Body of pancreas (tissue), 4 donors: ENCODE measurements at regions not wholly inside any gene's neighbourhood (a gene's known extent, or its start where the extent isn't known, plus 50 kb on each side); places are given as distances from the start of the nearest gene placed in this dataset.

Experiments
- ATAC-seq: fragments of 150-250 bp; one replicate; pipeline ENCODE4 v1.9.1; 2016
- DNase-seq, 4 donors: peaks; one replicate each; pipeline ENCODE4 v3.0.0-alpha.2; 2019
- H3K27ac ChIP-seq, 4 donors: fragments of 200-600 bp; sonication (generic); 1 replicate in 3 of 4; 2 replicates in 1 of 4; pipeline versions ENCODE4 v1.5.1 to v1.6.1; 2016 to 2019; ENCODE audit warnings: mild to moderate bottlenecking in 1 of 4, mixed read lengths in 1 of 4, moderate library complexity in 1 of 4
- H3K27me3 ChIP-seq, 2 donors: fragments of 200-600 bp; sonication (generic); one replicate each; pipeline ENCODE4 v1.6.0; 2016; ENCODE audit warnings: mild to moderate bottlenecking in 1 of 2
- H3K36me3 ChIP-seq, 2 donors: fragments of 200-600 bp; sonication (generic); replicated peaks in 1 of 2; 2 replicates each; pipeline ENCODE4 v1.5.1; 2016; ENCODE audit warnings: low read depth in 2 of 2; ENCODE audit not compliant: insufficient read depth in 1 of 2
- H3K4me1 ChIP-seq: fragments of 200-600 bp; sonication (generic); one replicate; pipeline ENCODE4 v1.6.0; 2016
- H3K4me3 ChIP-seq, 2 donors: fragments of 200-600 bp; sonication (generic); 1 replicate in 1 of 2; 2 replicates in 1 of 2; pipeline ENCODE4 v1.5.1; 2016 to 2019
- H3K9me3 ChIP-seq, 3 donors: fragments of 200-600 bp; sonication (generic); 1 replicate in 2 of 3; 2 replicates in 1 of 3; pipeline ENCODE4 v1.5.1; 2016
- CTCF ChIP-seq, 7 experiments: fragments of 450-650 bp in 4 of 7; fragments of 200-600 bp in 3 of 7; sonication (generic) in 3 of 7; IDR thresholded peaks; one replicate each; pipeline ENCODE4 v1.5.1; 2016 to 2019; ENCODE audit warnings: antibody characterized with exemption in 7 of 7
- POLR2A ChIP-seq, 3 donors: fragments of 450-650 bp; IDR thresholded peaks; one replicate each; pipeline ENCODE4 v1.6.1; 2016; ENCODE audit warnings: antibody characterized with exemption in 3 of 3, mild to moderate bottlenecking in 2 of 3
- WGBS, 2 donors: methylation state at CpG; one replicate each; pipeline ENCODE4 v1.1.5; 2017; 5-methylcytosine and 5-hydroxymethylcytosine counted together
- intact Hi-C: fragments of 100-400 bp; cut with DNase I; formaldehyde crosslinking; loops from one replicate; pipeline ENCODE4 v1.15.1; 2023

- Histone ChIP-seq H3K36me3 (no peaks in the 10 kb centered on the region), H3K27me3 (no peaks in the 10 kb centered on the region), H3K4me1 (no peaks in the 10 kb centered on the region), H3K4me3 (no peak overlapping the region), H3K27ac (no peak overlapping the region), H3K9me3 (peaks cover 0 to 6% (median 0%) of the 10 kb centered on the region in 3 donors)
- intact Hi-C loops = no loop called here
- 56 to 58% methylated on average over 9 of the region's 9 CpGs for WGBS, 2 donors
- DNase-seq = no peak
- no peak for ATAC-seq
- TF ChIP-seq POLR2A (IDR thresholded peaks at IDR 0.05) = no peak
Observed at GRCh38 chr12:125289970-125290369, 224.7 kb downstream of the AACS start.

GRCh38 chr12:125292700-125293099 is 227.5 kb downstream of the AACS start:
- DNase-seq (no peak), ATAC-seq (no peak)
- Histone ChIP-seq H3K27me3 (no peaks in the 10 kb centered on the region), H3K36me3 (no peaks in the 10 kb centered on the region), H3K27ac (no peak overlapping the region), H3K4me1 (no peaks in the 10 kb centered on the region), H3K4me3 (no peak overlapping the region), H3K9me3 (peaks cover 0 to 6% (median 0%) of the 10 kb centered on the region in 3 donors)
- WGBS, 2 donors = 71 to 83% methylated on average over 3 of the region's 3 CpGs
- intact Hi-C loops = no loop called here
- no peak for TF ChIP-seq CTCF (IDR thresholded peaks at IDR 0.05)
- no peak for TF ChIP-seq POLR2A (IDR thresholded peaks at IDR 0.05)

GRCh38 chr12:125295550-125295949 is 230.3 kb downstream of the AACS start:
- no peak overlapping the region for H3K27ac ChIP-seq
- H3K4me1 ChIP-seq = no peaks in the 10 kb centered on the region
- no peak for TF ChIP-seq POLR2A (IDR thresholded peaks at IDR 0.05)
- TF ChIP-seq CTCF (IDR thresholded peaks at IDR 0.05) = no peak
- no peak for ATAC-seq
- H3K36me3 ChIP-seq = no peaks in the 10 kb centered on the region
- WGBS, 2 donors = 74 to 76% methylated on average over 5 of the region's 5 CpGs
- no peaks in the 10 kb centered on the region for H3K27me3 ChIP-seq
- intact Hi-C loops = no loop called here
- DNase-seq = no peak
- peaks cover 0 to 6% (median 0%) of the 10 kb centered on the region in 3 donors for H3K9me3 ChIP-seq
- no peak overlapping the region for H3K4me3 ChIP-seq

- TF ChIP-seq POLR2A (IDR thresholded peaks at IDR 0.05) = no peak
- TF ChIP-seq CTCF (IDR thresholded peaks at IDR 0.05) = no peak
- intact Hi-C loops = no loop called here
- no peak for ATAC-seq
- H3K36me3 ChIP-seq = no peaks in the 10 kb centered on the region
- H3K4me3 ChIP-seq = no peak overlapping the region
- H3K27ac ChIP-seq = no peak overlapping the region
- H3K27me3 ChIP-seq = no peaks in the 10 kb centered on the region
- H3K4me1 ChIP-seq = no peaks in the 10 kb centered on the region
- DNase-seq = no peak
- peaks cover 0 to 6% (median 0%) of the 10 kb centered on the region in 3 donors for H3K9me3 ChIP-seq
- WGBS, 2 donors = 25 to 64% methylated on average over 7 to 9 of the region's 9 CpGs
Observed at GRCh38 chr12:125296701-125297100, 231.5 kb downstream of the AACS start.

- TF ChIP-seq CTCF (IDR thresholded peaks at IDR 0.05) = no peak
- TF ChIP-seq POLR2A (IDR thresholded peaks at IDR 0.05) = no peak
- Histone ChIP-seq H3K4me1 (no peaks in the 10 kb centered on the region), H3K27me3 (no peaks in the 10 kb centered on the region), H3K4me3 (no peak overlapping the region), H3K27ac (no peak overlapping the region), H3K36me3 (no peaks in the 10 kb centered on the region), H3K9me3 (no peaks in the 10 kb centered on the region)
- intact Hi-C loops = no loop called here
- 62 to 63% methylated on average over 9 of the region's 9 CpGs for WGBS, 2 donors
- ATAC-seq = no peak
- no peak for DNase-seq
Observed at GRCh38 chr12:125299840-125300239, 234.6 kb downstream of the AACS start.
